Naive B cell (primary cell): ENCODE measurements at regions not wholly inside any gene's neighbourhood (a gene's known extent, or its start where the extent isn't known, plus 50 kb on each side); places are given as distances from the start of the nearest gene placed in this dataset.

Source experiments
- ATAC-seq, 2 donors: fragments of 150-1000 bp; cut with Tn5 transposase; 2 replicates each; pipeline ENCODE4 v1.10.0; 2021; ENCODE audit warnings: low read depth in 2 of 2, mild to moderate bottlenecking in 2 of 2, moderate library complexity in 2 of 2
- DNase-seq: peaks from one replicate; pipeline ENCODE4 v3.0.0; 2022
- H3K27ac Mint-ChIP-seq, 6 donors: one replicate each; pipeline ENCODE4 v1.8.0; 2020 to 2022; ENCODE audit warnings: mild to moderate bottlenecking in 6 of 6, mixed read lengths in 6 of 6, moderate library complexity in 5 of 6, inconsistent platforms in 2 of 6
- H3K27me3 Mint-ChIP-seq, 3 donors: one replicate each; pipeline ENCODE4 v1.8.0; 2021 to 2022; ENCODE audit warnings: mixed read lengths in 3 of 3, mild to moderate bottlenecking in 1 of 3
- H3K36me3 Mint-ChIP-seq, 2 donors: one replicate each; pipeline ENCODE4 v1.8.0; 2020 to 2022; ENCODE audit warnings: mixed read lengths in 2 of 2, inconsistent platforms in 1 of 2, mild to moderate bottlenecking in 1 of 2
- H3K4me1 Mint-ChIP-seq, 3 donors: one replicate each; pipeline ENCODE4 v1.8.0; 2020 to 2022; ENCODE audit warnings: mixed read lengths in 3 of 3, inconsistent platforms in 1 of 3, mild to moderate bottlenecking in 1 of 3, moderate library complexity in 1 of 3
- H3K4me3 Mint-ChIP-seq, 8 donors: one replicate each; pipeline ENCODE4 v1.8.0; 2020 to 2022; ENCODE audit warnings: mild to moderate bottlenecking in 8 of 8, mixed read lengths in 8 of 8, moderate library complexity in 8 of 8, inconsistent platforms in 2 of 8
- H3K9me3 Mint-ChIP-seq, 7 donors: one replicate each; pipeline ENCODE4 v1.8.0; 2020 to 2022; ENCODE audit warnings: mixed read lengths in 7 of 7, mild to moderate bottlenecking in 5 of 7, inconsistent platforms in 2 of 7, moderate library complexity in 1 of 7

DNA sequence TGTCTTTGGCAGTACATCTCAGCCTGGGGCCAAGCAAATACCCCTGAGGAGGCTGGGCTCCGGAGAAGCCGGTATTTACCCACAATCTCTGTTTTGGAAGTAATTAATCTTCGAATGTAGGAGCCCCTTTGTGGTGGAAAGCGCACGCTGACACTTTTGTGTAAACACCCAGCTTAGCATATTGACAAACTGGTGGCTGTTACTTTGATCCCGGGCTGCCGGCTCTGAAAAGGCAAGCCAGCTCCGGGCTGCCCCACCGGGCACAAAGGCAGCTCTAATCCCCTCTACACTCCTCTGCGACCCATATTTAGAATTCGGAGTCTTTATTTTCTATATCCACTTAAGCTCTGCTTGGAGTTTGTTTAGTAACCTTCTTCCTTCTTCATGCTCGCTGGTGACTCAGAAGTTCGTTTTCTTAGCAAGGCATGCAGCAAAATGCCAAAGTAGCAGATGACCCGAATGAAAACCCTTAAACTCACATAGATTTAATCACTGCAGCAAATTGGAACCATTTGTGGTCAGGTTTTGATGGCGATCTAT, 144.0 kb upstream of the IRX3 start:
- peaks cover 9 to 30% (median 16%) of the 10 kb centered on the region in 7 donors for H3K9me3 Mint-ChIP-seq
- H3K4me1 Mint-ChIP-seq, result no peaks in the 10 kb centered on the region
- H3K27ac Mint-ChIP-seq, result no peak overlapping the region
- peaks cover 42 to 74% (median 53%) of the 10 kb centered on the region in 3 donors for H3K27me3 Mint-ChIP-seq
- no peak for ATAC-seq
- H3K4me3 Mint-ChIP-seq, result no peak overlapping the region
- H3K36me3 Mint-ChIP-seq, result peaks cover 0 to 25% of the 10 kb centered on the region in 2 donors
- DNase-seq, result no peak

DNA sequence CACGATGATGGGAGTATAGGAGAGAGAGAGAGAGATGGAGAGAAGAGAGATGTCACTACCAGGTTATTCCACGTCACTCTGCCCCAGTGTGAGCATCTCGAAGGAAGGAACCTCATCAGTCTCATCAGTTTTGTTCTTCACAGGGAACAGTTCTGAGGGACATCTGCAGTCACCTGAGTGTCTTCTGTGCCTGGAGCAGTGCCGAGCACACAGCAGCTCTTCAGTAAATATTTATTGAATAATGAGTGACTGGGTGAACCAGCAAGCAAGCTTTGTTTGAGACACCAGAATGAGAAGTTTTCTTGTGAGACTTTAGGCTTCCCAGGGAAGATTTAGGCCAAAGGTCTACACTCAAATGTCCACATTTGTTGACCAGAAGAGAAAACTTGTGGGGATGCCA, 142.4 kb upstream of the IRX3 start:
- H3K27me3 Mint-ChIP-seq, result peaks cover 42 to 65% (median 45%) of the 10 kb centered on the region in 3 donors
- peaks cover 0 to 25% of the 10 kb centered on the region in 2 donors for H3K36me3 Mint-ChIP-seq
- peak overlapping the region in 1 of 8 donors; percentile 17 for H3K4me3 Mint-ChIP-seq
- no peak overlapping the region for H3K27ac Mint-ChIP-seq
- no peak for ATAC-seq
- H3K9me3 Mint-ChIP-seq, result peaks cover 8 to 30% (median 16%) of the 10 kb centered on the region in 7 donors
- no peaks in the 10 kb centered on the region for H3K4me1 Mint-ChIP-seq
- no peak for DNase-seq

DNA sequence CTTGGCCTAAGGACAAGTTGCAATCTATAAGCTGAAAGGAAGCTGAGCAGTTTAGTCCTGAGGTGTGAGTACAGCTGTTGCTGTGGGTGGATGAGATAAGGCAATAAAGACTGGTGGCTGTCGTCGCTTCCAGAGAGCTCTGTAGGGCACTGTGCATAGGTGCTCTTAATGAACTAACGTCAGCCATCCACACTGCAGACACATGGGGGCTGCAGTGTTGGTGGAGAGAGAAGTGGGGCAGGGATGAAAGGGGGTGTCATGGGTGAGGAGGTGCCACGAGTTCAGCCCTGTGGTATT, 139.9 kb upstream of the IRX3 start:
- DNase-seq, result no peak
- Mint-ChIP-seq H3K36me3 (peaks cover 0 to 25% of the 10 kb centered on the region in 2 donors), H3K4me1 (no peaks in the 10 kb centered on the region), H3K4me3 (no peak overlapping the region), H3K9me3 (peaks cover 8 to 28% (median 16%) of the 10 kb centered on the region in 7 donors), H3K27me3 (peaks cover 32 to 52% (median 42%) of the 10 kb centered on the region in 3 donors), H3K27ac (no peak overlapping the region)
- no peak for ATAC-seq

DNA sequence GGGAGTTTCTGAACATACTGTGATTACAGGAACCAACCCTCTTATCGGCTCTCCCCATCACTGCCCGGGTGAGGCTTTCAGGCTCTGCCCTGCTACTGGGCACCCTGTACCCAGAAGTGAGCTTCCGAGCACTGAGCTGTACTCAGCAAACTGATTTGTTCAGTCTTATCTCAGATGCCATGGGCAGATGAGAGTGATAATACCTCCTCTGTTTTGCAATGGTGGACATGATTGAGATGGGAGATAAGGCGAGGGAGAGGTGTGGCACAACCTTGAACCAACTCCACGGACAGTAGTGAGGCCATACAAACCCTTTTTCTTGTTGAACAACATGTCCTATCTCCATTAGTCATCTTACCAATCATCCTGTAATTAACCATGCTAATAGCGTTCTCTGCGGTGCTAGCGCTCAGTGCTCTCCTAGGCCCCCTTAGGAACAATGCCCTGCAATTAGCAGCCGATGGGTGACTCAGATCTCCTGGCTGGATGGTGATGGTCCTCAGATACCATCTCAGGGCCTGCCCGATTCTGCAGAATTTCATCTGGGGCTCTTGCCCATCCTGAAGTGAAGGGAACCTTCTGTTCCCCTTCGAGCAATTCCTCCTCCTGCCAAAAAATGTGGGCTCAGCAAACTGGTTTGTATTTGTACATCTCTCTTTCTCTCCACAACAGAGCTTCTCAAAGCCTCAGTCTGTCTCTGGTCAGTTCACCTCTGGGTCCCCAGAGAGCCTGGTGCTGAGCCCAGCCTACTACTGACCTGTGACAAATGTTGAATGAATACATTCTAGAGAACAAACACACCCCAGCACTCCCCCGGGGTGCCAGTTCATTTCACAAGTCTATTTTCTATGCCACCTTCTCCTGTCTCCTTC, 139.3 kb upstream of the IRX3 start:
- Mint-ChIP-seq H3K9me3 (peaks cover 5 to 22% (median 10%) of the 10 kb centered on the region in 7 donors), H3K36me3 (peaks cover 0 to 20% of the 10 kb centered on the region in 2 donors), H3K4me3 (no peak overlapping the region), H3K4me1 (no peaks in the 10 kb centered on the region), H3K27me3 (peaks cover 27 to 46% (median 37%) of the 10 kb centered on the region in 3 donors), H3K27ac (no peak overlapping the region)
- ATAC-seq (no peak), DNase-seq (no peak)

DNA sequence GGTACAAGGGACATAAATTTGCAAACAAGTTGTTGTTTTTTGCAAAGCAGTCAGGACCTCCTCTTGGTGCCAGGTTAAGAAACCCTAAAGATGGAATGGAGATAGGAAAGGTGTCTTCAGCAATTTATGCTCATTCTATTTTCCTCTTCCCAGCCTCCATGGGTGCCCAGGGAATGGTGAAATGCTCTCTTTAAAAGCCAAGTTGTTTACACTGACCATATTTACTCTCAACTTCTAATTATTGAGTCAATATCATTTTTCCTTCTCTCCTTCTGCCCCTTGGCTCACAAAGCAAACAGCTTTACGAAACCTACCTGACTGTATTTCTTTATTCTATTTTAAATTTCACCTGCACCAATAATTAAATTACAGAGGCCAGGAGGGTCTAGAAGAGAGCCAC, 138.5 kb upstream of the IRX3 start:
- Mint-ChIP-seq H3K9me3 (peaks cover 2 to 15% (median 6%) of the 10 kb centered on the region in 7 donors), H3K4me1 (no peaks in the 10 kb centered on the region), H3K27ac (no peak overlapping the region), H3K4me3 (no peak overlapping the region), H3K27me3 (peaks cover 22 to 38% (median 28%) of the 10 kb centered on the region in 3 donors), H3K36me3 (peaks cover 0 to 11% of the 10 kb centered on the region in 2 donors)
- DNase-seq (no peak), ATAC-seq (no peak)

DNA sequence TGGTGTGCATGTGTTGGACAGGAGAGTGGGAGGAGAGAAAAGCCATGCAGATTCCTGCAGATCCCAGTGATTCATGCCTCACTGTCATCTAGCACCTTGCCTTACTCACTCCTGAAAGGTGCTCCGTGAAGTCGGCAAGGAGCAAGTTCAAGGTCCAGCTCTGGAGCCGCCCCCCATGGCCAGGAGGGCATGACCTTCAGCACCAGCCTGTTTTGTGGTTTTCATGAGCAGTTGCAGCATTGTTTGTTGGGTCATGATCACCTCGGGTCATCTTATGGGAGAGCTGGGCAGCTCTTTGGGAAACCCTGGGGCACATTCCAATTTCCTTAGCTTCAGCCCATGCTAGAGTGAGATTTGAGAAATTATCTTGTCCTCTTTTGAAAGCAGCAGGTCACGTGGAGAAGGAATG, 137.5 kb upstream of the IRX3 start:
- Mint-ChIP-seq H3K9me3 (peaks cover 0 to 10% (median 0%) of the 10 kb centered on the region in 7 donors), H3K27ac (no peak overlapping the region), H3K4me3 (no peak overlapping the region), H3K27me3 (peaks cover 16 to 29% (median 21%) of the 10 kb centered on the region in 3 donors), H3K4me1 (no peaks in the 10 kb centered on the region), H3K36me3 (peaks cover 0 to 6% of the 10 kb centered on the region in 2 donors)
- DNase-seq (no peak), ATAC-seq (no peak)

DNA sequence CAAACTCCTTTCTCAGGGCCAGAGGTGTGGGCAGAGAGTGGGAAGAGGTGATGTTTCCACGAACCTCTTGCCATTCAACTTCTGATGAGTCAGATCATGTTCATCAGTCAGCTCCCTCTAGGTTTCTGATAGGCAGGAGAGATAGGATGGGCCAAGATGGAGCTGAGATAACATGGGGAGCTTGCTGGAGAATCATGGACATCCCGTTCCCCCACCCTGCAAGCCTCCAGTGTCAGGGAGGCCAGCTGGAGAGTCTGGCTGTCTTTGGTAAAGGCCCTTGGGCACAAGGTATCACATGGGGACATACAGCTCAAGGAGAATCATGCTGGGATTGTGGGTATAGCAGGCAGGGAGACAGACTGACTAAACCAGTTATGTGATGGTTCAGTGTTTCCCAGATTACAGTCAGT, 136.0 kb upstream of the IRX3 start:
- ATAC-seq, result no peak
- no peak for DNase-seq

DNA sequence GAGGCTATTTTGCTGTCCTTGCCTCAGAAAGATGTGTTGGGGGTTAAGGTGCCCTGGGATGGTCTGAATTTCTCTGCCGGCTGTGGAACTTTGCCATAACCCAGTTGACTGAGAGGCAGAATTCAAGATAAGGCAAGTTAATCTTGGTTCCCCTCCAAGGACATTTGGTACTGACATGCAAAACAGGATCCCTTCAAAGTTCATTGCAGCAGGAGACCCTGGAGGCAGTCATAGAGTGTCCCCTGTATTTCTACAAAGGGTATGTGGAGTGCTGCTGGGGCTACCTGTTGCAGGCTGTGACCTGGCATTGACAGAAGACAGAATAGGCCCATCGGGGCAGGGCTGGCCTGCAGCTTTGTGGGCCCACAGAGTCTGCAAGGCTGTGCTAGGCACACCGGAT, 135.6 kb upstream of the IRX3 start:
- peak overlapping the region in 1 of 8 donors; percentile 1 for H3K4me3 Mint-ChIP-seq
- ATAC-seq (no peak), DNase-seq (no peak)
- no peaks in the 10 kb centered on the region for H3K4me1 Mint-ChIP-seq
- peaks cover 6 to 15% (median 14%) of the 10 kb centered on the region in 3 donors for H3K27me3 Mint-ChIP-seq
- no peak overlapping the region for H3K27ac Mint-ChIP-seq
- peaks cover 0 to 2% (median 0%) of the 10 kb centered on the region in 7 donors for H3K9me3 Mint-ChIP-seq
- H3K36me3 Mint-ChIP-seq, result no peaks in the 10 kb centered on the region

More for the DNA sequence above, 136.0 kb upstream of the IRX3 start:
- no peak overlapping the region for H3K4me3 Mint-ChIP-seq
- no peaks in the 10 kb centered on the region for H3K4me1 Mint-ChIP-seq
- peaks cover 0 to 2% (median 0%) of the 10 kb centered on the region in 7 donors for H3K9me3 Mint-ChIP-seq
- H3K27ac Mint-ChIP-seq, result no peak overlapping the region
- H3K36me3 Mint-ChIP-seq, result no peaks in the 10 kb centered on the region
- H3K27me3 Mint-ChIP-seq, result peaks cover 6 to 17% (median 15%) of the 10 kb centered on the region in 3 donors

DNA sequence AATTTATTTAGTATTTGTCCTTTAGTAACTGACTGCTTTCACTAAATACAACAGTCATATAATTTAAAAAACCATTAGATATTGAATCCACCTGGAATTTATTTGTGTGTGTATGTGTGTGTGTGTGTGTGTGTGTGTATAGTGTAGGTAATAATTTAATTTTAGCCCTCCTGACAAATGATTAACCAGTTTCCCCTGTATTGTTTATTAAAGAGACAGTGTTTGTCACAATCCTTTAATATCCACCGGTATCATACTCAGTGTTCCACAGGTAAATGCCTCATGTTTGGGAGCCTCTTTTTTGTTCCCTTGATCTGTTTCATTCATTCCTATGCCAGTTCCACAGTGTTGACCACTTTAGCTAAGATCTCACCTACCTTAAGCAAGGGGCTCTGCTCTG, 134.6 kb upstream of the IRX3 start:
- Mint-ChIP-seq H3K27me3 (peaks cover 4 to 6% (median 5%) of the 10 kb centered on the region in 3 donors), H3K9me3 (no peaks in the 10 kb centered on the region), H3K36me3 (no peaks in the 10 kb centered on the region), H3K27ac (no peak overlapping the region), H3K4me1 (no peaks in the 10 kb centered on the region), H3K4me3 (no peak overlapping the region)
- ATAC-seq, result no peak
- DNase-seq, result no peak

DNA sequence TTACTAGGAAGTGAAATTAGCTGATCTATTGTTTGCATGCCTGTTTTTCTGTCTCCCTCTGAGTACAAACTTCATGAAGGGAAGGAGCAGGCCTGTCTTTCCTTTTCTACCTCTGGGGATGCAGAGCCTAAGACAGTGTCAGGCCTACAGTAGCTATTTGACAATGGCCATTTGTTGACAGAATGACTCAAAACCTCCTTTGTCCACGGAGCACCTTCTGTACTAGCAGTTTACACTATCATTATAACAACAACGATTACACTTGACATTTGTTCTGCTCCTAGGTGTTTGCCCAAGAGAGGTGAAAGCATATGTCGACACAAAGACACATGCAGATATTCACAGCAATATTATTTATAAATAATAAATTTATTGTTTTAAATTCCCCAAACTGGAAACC, 132.3 kb upstream of the IRX3 start:
- ATAC-seq (no peak), DNase-seq (no peak)
- Mint-ChIP-seq H3K27ac (no peak overlapping the region), H3K4me3 (no peak overlapping the region), H3K27me3 (peaks cover 7 to 8% (median 7%) of the 10 kb centered on the region in 3 donors), H3K9me3 (peaks cover 0 to 11% (median 0%) of the 10 kb centered on the region in 7 donors), H3K4me1 (no peaks in the 10 kb centered on the region), H3K36me3 (no peaks in the 10 kb centered on the region)

DNA sequence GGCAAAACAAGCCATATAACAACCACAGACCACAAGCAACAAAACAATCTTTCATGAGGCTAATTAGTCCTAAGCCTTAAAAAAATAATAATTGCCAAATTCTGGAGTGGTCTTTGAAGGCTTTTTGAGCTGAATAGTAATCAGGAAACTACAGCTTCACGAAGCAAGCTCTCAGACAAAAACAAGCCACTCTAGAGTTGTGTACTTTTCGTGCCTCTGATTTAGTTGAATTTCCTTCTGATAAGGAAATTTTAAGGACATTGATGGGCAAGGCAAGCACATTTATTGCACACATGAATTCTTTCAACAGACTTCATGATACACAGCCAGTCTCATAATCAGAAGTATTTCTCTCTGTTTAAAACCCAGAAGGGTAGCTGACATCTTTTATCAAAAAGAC, 130.8 kb upstream of the IRX3 start:
- ATAC-seq (no peak), DNase-seq (no peak)
- H3K4me1 Mint-ChIP-seq, result no peaks in the 10 kb centered on the region
- H3K36me3 Mint-ChIP-seq, result no peaks in the 10 kb centered on the region
- peaks cover 7 to 12% (median 8%) of the 10 kb centered on the region in 3 donors for H3K27me3 Mint-ChIP-seq
- no peak overlapping the region for H3K27ac Mint-ChIP-seq
- H3K4me3 Mint-ChIP-seq, result no peak overlapping the region
- peaks cover 0 to 11% (median 0%) of the 10 kb centered on the region in 7 donors for H3K9me3 Mint-ChIP-seq

DNA sequence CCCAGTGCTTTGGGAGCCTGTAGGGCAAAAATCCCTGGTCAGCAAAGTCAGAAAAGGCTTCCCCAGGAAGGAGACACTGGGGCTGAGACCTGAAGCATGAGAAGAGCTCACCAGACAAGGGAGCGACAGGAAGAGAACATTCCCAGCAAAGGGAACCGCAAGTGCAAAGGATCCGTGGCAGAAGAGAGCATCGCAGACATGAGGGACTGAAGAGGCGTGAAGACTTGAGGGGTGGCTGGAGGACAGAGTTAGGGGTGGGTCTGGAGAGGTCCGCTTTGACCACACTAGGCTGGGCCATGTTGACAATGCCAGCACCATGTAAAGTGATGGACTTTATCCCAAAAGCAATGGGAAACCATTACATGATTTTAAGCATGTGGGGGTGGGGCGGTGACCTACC, 128.1 kb upstream of the IRX3 start:
- Mint-ChIP-seq H3K36me3 (no peaks in the 10 kb centered on the region), H3K4me3 (no peak overlapping the region), H3K4me1 (no peaks in the 10 kb centered on the region), H3K27ac (no peak overlapping the region), H3K9me3 (peaks cover 0 to 11% (median 0%) of the 10 kb centered on the region in 7 donors), H3K27me3 (peaks cover 12 to 16% (median 16%) of the 10 kb centered on the region in 3 donors)
- no peak for DNase-seq
- ATAC-seq, result no peak

DNA sequence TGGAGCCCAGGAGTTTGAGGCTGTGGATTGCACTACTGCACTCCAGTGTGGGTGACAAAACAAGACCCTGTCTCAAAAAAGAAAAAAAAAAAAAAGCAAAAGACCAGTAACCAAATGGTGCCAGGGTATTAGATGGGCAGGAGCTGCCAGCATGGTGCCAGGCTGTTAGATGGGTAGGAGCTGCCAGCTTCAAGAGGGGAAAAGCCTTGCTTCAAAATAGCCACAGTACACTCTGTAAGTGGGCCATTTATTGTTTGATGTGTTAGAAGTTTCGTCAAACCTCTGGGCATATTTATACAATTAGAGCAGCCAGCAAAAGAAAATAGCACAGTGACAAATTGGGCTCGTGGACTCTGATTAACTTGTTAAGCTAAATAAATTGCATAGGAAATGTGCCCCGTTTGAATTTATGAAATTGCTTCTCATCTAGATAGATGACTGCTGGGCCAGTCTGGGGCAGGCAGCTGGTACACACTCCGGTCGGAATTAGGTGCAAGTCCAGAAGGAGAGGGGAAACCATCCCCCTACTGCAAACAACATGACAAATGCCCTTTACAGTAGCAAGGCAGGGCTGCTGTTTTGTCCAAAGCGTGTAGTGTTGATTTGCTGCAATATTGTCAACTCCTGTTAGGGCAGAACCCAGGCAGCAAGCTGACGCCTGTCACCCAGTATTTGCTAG, 126.3 kb upstream of the IRX3 start:
- no peaks in the 10 kb centered on the region for H3K4me1 Mint-ChIP-seq
- H3K4me3 Mint-ChIP-seq, result no peak overlapping the region
- ATAC-seq (no peak), DNase-seq (no peak)
- H3K36me3 Mint-ChIP-seq, result no peaks in the 10 kb centered on the region
- no peak overlapping the region for H3K27ac Mint-ChIP-seq
- H3K27me3 Mint-ChIP-seq, result peaks cover 12 to 18% (median 16%) of the 10 kb centered on the region in 3 donors
- peaks cover 0 to 11% (median 0%) of the 10 kb centered on the region in 7 donors for H3K9me3 Mint-ChIP-seq
